ENCODE measurements at regions not wholly inside any gene's neighbourhood (a gene's known extent, or its start where the extent isn't known, plus 50 kb on each side); places are given as distances from the start of the nearest gene placed in this dataset.
"Not testable (repeated sequence)": the region's sequence is repeated elsewhere in the genome, so short reads cannot be mapped to it uniquely, and the experiment has no call there.

GRCh38 chr2:176780348-176780747, 432.2 kb upstream of the HNRNPA3 start:
- no peak for DNase-seq

DNA sequence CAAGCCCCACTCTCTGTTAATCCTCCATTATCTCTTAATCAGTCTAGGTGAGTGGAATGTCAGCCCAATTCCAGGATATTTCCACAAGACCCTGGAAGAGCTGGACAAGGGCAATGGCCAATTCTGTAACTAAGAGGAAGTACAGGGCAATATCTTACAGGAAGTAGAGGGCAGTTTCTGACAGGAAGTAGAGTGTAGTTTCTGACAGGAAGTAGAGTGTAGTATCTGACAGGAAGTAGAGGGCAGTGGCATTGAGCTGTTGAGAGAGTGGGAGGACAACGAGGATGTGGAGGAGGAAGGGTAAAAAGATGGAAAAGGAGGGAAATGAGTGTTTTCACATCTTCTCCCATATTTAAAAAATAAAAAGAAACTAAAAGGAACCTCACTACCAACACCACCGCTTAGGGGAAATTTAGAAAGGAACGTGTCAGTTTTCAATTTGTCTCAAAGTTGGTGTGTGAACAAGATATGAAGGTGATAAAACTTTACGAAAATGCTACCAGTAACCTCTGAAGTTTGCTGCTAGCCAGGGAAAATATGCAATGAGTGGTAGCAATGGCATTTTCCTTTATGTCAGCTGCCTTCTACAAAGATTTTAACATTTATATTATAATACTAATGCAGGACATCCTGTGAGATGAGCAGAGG, 430.9 kb upstream of the HNRNPA3 start:
- DNase-seq = no peak

- DNase-seq = no peak
These were observed 427.9 kb upstream of the HNRNPA3 start for GRCh38 chr2:176784633-176785200.

DNA sequence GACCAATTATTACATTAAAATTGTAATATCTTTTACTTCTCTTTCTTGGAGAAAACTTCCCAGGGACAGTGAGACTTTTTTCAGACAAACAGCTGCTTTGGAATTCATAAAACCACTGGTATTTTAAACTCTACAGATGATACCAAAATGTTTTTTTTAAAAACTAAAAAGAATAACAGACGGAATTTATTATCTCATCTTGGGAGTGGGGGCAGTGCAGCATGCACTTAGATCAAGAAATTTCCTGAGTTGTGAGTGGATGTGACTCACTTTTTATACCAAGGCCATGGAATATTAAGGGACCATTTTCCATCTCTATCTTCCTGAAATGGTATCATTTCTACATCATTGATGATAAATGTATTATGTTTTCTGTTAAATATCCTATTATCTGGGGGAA, 422.8 kb upstream of the HNRNPA3 start:
- no peak for DNase-seq

- no peak for DNase-seq
These were observed 422.1 kb upstream of the HNRNPA3 start for GRCh38 chr2:176790468-176790867.

DNA sequence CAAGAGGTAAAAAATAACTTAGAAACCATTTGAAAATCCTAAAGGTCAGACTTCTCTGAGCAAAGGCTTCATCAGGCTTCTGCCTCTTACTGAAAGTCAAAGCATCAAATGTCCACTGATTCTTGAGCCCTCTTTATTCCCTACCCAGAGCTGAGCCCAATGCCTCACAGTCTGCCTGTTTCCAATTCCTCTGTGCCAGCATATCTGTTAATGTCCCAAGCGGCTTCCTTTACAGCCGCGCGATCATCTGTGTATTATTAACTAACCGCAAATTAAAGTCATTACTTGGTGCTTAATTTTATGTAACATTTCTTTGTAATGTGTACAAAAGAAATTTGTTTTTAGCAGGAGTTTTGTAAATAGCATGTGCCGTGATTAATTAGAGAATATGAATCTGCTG, 418.8 kb upstream of the HNRNPA3 start:
- no peak for DNase-seq

DNA sequence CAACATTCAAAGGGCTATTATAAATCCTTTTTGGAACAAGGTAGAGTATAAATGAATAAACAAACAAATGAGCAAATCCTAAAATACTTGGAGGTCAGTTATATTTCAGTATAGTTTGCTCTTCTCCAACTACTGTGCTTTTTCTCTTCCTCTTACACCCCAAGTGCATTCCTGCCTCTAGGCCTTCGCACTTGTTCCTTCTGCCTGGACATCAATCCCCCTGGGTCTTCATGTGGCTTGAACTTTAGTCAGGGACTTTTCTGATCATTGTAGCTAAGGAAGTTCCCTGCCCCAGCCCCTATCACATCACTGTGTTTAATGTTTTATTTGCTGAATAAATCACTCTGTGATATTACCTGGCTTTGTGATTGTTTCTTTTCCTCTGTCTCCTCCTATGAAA, 418.2 kb upstream of the HNRNPA3 start:
- DNase-seq = no peak

DNA sequence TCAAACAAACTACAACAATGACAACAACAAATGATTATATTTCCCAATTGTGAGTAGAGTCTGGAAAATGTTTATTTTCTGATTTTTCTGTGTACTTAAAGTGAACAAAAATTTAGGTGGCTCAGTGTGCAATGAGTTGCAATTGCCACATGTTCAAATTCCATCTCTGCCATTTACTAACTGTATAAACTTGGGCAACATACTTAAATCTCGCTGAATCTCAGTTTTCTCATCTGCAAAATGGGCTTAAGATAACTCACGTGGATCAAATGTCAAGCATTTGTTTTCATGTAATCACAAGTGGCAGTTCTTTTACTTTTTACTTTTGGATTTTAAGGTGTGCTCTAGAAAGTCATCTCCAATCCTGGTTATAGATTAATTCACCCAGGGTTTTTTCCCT, 416.8 kb upstream of the HNRNPA3 start:
- DNase-seq = no peak

- not testable (repeated sequence) for DNase-seq
These were observed 415.9 kb upstream of the HNRNPA3 start for GRCh38 chr2:176796677-176797076.

DNA sequence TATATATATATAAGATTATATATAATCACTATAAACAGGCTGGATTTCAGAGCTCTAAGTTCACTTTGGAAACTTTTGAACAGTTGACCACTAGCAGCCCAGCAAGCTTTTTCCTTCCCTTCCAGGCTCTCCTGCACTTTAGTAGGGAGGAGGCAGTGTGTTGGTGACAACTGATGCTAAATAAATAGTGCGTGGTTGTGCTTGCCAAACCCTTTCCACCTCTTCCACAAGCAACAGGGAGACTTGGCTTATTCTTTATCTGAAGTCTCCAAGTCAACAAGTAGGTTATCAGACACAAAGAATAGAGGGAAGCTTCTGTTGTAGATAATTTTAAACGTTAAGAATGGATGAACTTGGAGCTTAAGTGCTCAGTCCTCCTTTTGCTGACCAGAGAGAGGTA, 408.2 kb upstream of the HNRNPA3 start:
- DNase-seq = no peak

GRCh38 chr2:176805345-176805744, 407.2 kb upstream of the HNRNPA3 start:
- DNase-seq = no peak

DNA sequence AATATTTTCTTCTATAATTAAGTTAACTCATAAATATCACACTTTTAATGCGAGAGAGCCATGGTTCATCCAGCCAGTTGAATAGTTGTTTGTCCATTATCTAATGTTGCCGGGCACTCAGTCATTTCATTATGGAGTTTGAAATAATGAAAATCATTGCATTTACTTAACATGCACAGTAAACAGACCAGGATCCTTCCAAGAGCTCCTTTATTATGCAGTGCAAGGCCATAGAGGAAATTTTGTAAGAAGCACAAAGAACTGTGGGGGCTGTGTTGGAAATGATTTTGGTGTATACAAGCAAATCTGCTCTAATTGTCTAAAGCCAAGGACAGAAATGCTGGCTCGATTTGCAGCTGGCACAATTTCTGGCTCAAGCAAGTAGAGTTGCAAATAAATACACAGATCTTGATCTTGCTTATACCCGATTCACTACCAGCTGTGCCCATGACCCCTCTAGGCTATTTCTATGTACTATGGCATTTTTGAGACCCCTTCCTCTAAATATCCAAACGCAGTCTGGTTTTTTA, 400.3 kb upstream of the HNRNPA3 start:
- no peak for DNase-seq

- DNase-seq = no peak
These were observed 399.4 kb upstream of the HNRNPA3 start for GRCh38 chr2:176813156-176813555.

DNA sequence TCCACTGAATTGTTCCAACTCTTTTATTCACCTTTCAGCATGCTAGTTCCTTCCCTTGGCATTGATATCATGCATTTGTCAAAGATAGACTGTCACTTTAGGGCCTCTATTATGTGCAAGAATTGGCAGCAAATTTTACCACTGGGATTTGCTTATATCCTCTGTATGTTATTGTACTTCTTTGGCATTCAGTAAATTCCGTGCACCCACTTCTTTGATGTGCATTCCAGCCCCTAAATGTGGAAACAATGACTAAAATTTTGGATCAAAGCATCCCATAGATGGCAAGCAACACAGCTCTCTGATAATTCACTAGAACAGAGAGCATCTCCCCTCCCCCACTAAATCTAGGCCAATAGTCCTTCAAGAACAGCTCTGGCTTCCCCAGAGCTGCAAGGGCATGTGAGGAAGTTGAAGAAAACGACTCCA, 399.0 kb upstream of the HNRNPA3 start:
- DNase-seq = no peak

- DNase-seq = no peak
These were observed 398.3 kb upstream of the HNRNPA3 start for GRCh38 chr2:176814274-176814673.

- DNase-seq = no peak
These were observed 397.7 kb upstream of the HNRNPA3 start for GRCh38 chr2:176814740-176815367.

DNA sequence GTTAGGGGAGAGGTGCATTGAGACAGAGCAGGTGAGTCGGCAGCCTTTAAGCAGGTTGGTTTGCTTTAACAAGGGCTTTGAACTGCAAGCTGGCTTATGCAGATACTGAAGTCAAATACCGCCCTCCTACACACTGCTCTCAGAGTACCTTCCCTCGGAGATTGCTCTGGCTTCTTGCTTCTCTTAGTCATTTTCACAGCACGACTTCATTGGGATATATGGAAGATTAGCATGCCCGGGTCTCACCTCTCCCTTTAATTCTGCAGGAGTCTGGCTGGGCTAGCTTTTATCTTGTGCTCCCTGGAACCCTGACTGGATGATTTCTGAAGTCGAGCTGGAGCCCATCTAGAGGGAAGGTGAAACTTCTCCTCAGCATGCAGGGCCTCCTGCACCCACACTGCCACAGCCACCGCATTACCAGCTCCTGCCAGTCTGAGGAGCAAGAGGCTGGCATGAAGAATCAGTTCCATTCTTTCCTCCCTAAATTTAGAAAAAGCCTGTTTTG, 395.5 kb upstream of the HNRNPA3 start:
- no peak for DNase-seq

DNA sequence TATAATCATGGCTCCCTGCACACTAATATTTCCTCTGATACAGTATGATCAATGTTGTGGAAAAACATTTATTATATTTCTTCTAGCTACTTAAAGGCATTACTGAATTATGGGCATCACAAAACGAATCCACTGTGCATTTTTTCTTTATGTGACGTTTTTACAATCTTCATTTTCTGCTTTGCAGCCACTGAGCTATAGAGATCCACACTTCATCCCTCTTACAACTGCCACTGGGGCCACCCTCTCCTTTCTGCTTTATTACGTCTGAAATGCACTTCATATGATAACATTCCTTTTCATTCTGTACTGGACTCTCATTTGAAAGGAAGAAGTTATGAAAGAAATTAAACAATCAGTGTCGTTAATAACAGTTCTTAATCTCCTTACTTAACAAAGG, 394.5 kb upstream of the HNRNPA3 start:
- no peak for DNase-seq

DNA sequence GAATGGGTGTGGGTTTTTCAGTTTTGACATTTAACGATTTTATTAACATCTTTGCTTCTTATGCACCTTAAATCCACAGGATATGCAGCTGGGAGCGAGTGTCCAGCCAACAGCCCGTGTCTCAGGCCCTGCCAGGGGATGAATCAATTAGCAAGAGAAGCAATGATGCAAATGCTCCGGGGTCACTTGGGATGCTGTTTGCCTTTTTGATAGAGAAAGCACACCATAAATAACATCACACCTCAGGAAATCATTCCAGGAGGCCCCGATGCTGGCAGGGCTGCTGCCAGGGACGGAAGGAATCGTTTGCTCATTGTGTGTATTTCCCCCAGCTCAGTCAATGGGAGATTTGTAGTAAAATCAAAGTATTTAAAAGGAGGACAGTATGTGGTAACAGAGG, 394.0 kb upstream of the HNRNPA3 start:
- DNase-seq = no peak

DNA sequence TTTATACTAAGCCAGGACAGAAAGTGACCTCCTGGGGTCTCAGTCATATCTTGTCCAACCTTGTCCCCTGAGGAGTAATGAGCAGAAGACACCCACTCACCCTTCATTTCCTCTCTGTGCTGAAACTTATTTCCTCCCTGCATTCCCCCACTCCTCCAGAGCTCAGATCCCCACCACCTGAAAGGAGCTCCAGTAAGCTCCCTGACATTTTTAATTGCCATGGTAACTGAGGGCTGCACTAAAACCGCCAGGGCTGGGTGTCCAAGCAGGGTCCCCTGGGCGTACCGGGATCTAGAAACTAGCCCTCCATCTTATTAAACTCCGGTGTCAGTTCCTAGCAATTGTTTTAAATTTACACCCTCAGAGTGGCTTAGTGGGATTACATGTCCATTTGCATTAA, 393.3 kb upstream of the HNRNPA3 start:
- DNase-seq = no peak

DNA sequence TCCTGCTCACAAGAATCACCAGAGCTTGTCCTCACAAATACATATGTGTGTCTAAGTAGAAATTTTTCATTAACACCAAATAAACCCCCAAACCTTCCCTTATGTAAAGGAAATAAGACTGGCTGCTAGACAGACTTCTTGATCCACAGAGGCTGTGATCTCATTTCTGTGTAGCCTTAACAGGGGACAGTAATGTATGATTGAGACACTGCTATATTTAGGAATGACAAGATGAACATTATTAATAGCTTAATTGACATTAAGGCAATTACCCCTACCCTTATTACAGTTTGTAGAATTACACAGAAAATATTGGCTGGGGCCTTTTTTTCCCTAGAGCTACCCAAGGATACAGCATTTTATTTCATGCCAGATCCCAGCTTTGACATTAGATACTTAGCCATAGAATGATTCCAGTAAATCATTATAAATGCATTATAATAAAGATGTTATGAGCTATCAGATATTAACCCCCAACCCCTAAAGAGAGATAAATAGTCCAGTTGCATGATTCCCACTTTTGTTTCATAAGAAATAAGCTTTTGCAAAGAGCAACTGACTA, 392.1 kb upstream of the HNRNPA3 start:
- no peak for DNase-seq

DNA sequence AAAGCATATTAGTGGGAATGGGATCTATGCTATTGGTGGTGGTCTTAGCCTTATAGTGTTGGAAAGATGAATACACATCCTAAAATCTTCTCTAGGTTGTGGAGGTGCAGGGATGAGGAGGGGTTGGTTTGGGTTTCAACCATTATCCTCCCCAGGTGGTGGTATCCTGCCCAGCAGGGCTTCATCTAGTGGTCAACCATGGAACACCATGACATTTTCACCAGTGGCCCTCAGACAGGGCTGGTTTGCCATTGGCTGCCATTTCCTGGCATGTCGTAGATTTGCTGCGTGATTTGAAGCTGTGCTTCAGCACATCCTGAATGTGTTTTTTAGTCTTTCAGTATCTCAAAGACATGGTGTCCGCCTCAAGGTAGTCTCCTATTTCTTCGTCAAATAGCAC, 391.2 kb upstream of the HNRNPA3 start:
- no peak for DNase-seq

- DNase-seq = no peak
These were observed 390.5 kb upstream of the HNRNPA3 start for GRCh38 chr2:176822060-176822459.

GRCh38 chr2:176826356-176826755, 386.2 kb upstream of the HNRNPA3 start:
- no peak for DNase-seq

Measured in activated naive CD4-positive, alpha-beta T cell treated with anti-CD3 and anti-CD28 coated beads, Interleukin-2, amount 50 U/mL, for 16 hours (primary cell).